HCT116 (cell line): ENCODE measurements at regions not wholly inside any gene's neighbourhood (a gene's known extent, or its start where the extent isn't known, plus 50 kb on each side); places are given as distances from the start of the nearest gene placed in this dataset.

Source experiments
- ATAC-seq: fragments of 200-7000 bp; cut with Tn5 transposase; 2 replicates; pipeline ENCODE4 v1.9.1; 2020; ENCODE audit warnings: mild to moderate bottlenecking, moderate library complexity
- BruUV-seq: library from RNA; stranded (reverse); fragments of 400-500 nt; replicated peaks from 2 replicates; lab custom pipeline; 2021; lab: Mats Ljungman, UMichigan
- CTCF ChIA-PET: fragments of 300-600 bp; sonication (Branson Sonifier 250); formaldehyde crosslinking; loops from one replicate; lab custom pipeline; 2021; ENCODE audit warnings: antibody characterized with exemption; lab: Charles Lee
- POLR2A ChIA-PET: fragments of 300-600, 350-600 bp; sonication (Branson Sonifier 250); formaldehyde crosslinking; loops from one replicate; lab custom pipeline; 2021; ENCODE audit warnings: antibody characterized with exemption; lab: Charles Lee
- RAD21 ChIA-PET, 2 experiments: fragments of 300-600 bp; sonication (Branson Sonifier 250); formaldehyde crosslinking; loops; one replicate each; lab custom pipeline; 2023; ENCODE audit warnings: low total read pairs in 2 of 2; ENCODE audit not compliant: uncharacterized antibody in 2 of 2, unreplicated experiment in 2 of 2, low non-redundant PET in 1 of 2; lab: Charles Lee
- DNase-seq: peaks from one replicate; pipeline ENCODE4 v3.0.0-alpha.2; 2010; ENCODE audit warnings: low read depth, low spot score
- H2AFZ ChIP-seq: fragments of 200-600 bp; shearing (Covaris generic), sonication (generic); 2 replicates; pipeline ENCODE4 v1.6.1; 2017; ENCODE audit warnings: low read depth, mixed run types, mixed read lengths, antibody characterized with exemption, low read length; ENCODE audit not compliant: poor library complexity, severe bottlenecking
- H3K27ac ChIP-seq: 2 replicates; pipeline ENCODE4 v1.5.1; 2012; ENCODE audit warnings: low read depth, low read length
- H3K27me3 ChIP-seq: fragments of 200-600 bp; sonication (generic); 2 replicates; pipeline ENCODE4 v1.6.1; 2016; ENCODE audit warnings: mixed run types, low read length, mixed read lengths; ENCODE audit not compliant: insufficient read depth
- H3K36me3 ChIP-seq, 2 experiments: fragments of 200-500 bp in 1 of 2; fragments of 200-600 bp in 1 of 2; sonication (Bioruptor generic) in 1 of 2; sonication (generic) in 1 of 2; 2 replicates each; pipeline versions ENCODE4 v1.5.1 to v1.6.1; 2014 to 2016; ENCODE audit warnings: low read length in 2 of 2, inconsistent platforms in 1 of 2, mixed read lengths in 1 of 2, mixed run types in 1 of 2; ENCODE audit not compliant: insufficient read depth in 2 of 2, control insufficient read depth in 1 of 2
- H3K4me1 ChIP-seq, 2 experiments: fragments of 200-600 bp in 1 of 2; sonication (generic) in 1 of 2; 2 replicates each; pipeline versions ENCODE4 v1.5.1 to v1.6.1; 2012 to 2017; ENCODE audit warnings: low read length in 2 of 2, inconsistent platforms in 1 of 2, mild to moderate bottlenecking in 1 of 2, mixed read lengths in 1 of 2, mixed run types in 1 of 2, moderate library complexity in 1 of 2; ENCODE audit not compliant: insufficient read depth in 2 of 2, control insufficient read depth in 1 of 2
- H3K4me2 ChIP-seq: fragments of 200-600 bp; sonication (generic); 2 replicates; pipeline ENCODE4 v1.6.1; 2017; ENCODE audit warnings: mixed run types, low read length, mixed read lengths
- H3K4me3 ChIP-seq, 2 experiments: fragments of 200-600 bp in 1 of 2; sonication (generic) in 1 of 2; replicated peaks in 1 of 2; 2 replicates each; pipeline ENCODE4 v1.5.1; 2011 to 2016; ENCODE audit warnings: low read length in 2 of 2, control low read depth in 1 of 2, low read depth in 1 of 2, mild to moderate bottlenecking in 1 of 2, mixed read lengths in 1 of 2, mixed run types in 1 of 2
- H3K79me2 ChIP-seq: fragments of 200-600 bp; sonication (generic); 2 replicates; pipeline ENCODE4 v1.6.1; 2017; ENCODE audit warnings: mild to moderate bottlenecking, mixed run types, low read length, moderate library complexity, mixed read lengths; ENCODE audit not compliant: insufficient read depth
- H3K9ac ChIP-seq: fragments of 200-600 bp; sonication (generic); 2 replicates; pipeline ENCODE4 v1.6.1; 2016; ENCODE audit warnings: low read length, mixed read lengths
- H3K9me2 ChIP-seq: fragments of 200-600 bp; sonication (generic), shearing (Covaris generic); 2 replicates; pipeline ENCODE4 v1.6.1; 2017; ENCODE audit warnings: mixed run types, mild to moderate bottlenecking, moderate library complexity; ENCODE audit not compliant: insufficient read depth
- H3K9me3 ChIP-seq, 2 experiments: fragments of 200-500 bp in 1 of 2; fragments of 200-600 bp in 1 of 2; sonication (Bioruptor generic) in 1 of 2; sonication (generic) in 1 of 2; 2 replicates each; pipeline ENCODE4 v1.6.1; 2014 to 2017; ENCODE audit warnings: low read length in 2 of 2, mixed read lengths in 2 of 2, inconsistent platforms in 1 of 2, low read depth in 1 of 2, mild to moderate bottlenecking in 1 of 2, mixed run types in 1 of 2, moderate library complexity in 1 of 2; ENCODE audit not compliant: control insufficient read depth in 1 of 2, insufficient read depth in 1 of 2
- H4K20me1 ChIP-seq: fragments of 200-600 bp; sonication (generic), shearing (Covaris generic); 2 replicates; pipeline ENCODE4 v1.6.1; 2017; ENCODE audit warnings: mixed run types, mild to moderate bottlenecking, moderate library complexity; ENCODE audit not compliant: insufficient read depth
- ATF3 ChIP-seq: IDR thresholded peaks from 2 replicates; pipeline ENCODE4 v1.6.1; 2012
- CBX3 ChIP-seq: IDR thresholded peaks from 2 replicates; pipeline ENCODE4 v1.6.1; 2012; ENCODE audit warnings: low read depth
- CTCF ChIP-seq, 3 experiments: fragments of 200-600 bp in 1 of 3; sonication (generic) in 1 of 3; IDR thresholded peaks in 2 of 3; conservative IDR thresholded peaks in 1 of 3; 2 replicates each; pipeline ENCODE4 v1.5.1; 2012 to 2017; ENCODE audit warnings: low read depth in 2 of 3, low read length in 2 of 3, antibody characterized with exemption in 1 of 3, borderline replicate concordance in 1 of 3, control low read depth in 1 of 3, mild to moderate bottlenecking in 1 of 3, mixed read lengths in 1 of 3, mixed run types in 1 of 3, moderate library complexity in 1 of 3; ENCODE audit not compliant: insufficient read depth in 1 of 3
- EGR1 ChIP-seq: IDR thresholded peaks from 2 replicates; pipeline ENCODE4 v1.6.1; 2012; ENCODE audit warnings: low read depth
- ELF1 ChIP-seq: IDR thresholded peaks from 2 replicates; pipeline ENCODE4 v1.6.1; 2012; ENCODE audit warnings: low read depth, borderline replicate concordance
- EZH2 ChIP-seq: fragments of 200-600 bp; sonication (generic); IDR thresholded peaks from 2 replicates; pipeline ENCODE4 v1.6.1; 2017; ENCODE audit warnings: antibody characterized with exemption, mixed run types
- EZH2phosphoT487 ChIP-seq: fragments of 200-600 bp; IDR thresholded peaks from 2 replicates; pipeline ENCODE4 v1.6.1; 2018; ENCODE audit warnings: antibody characterized with exemption, borderline replicate concordance
- FOSL1 ChIP-seq: IDR thresholded peaks from 2 replicates; pipeline ENCODE4 v1.6.1; 2012; ENCODE audit warnings: low read depth
- POLR2AphosphoS5 ChIP-seq: IDR thresholded peaks from 2 replicates; pipeline ENCODE4 v1.6.1; 2011; ENCODE audit warnings: mild to moderate bottlenecking, low read depth, low read length, moderate library complexity
- REST ChIP-seq: IDR thresholded peaks from 2 replicates; pipeline ENCODE4 v1.6.1; 2012; ENCODE audit warnings: low read depth
- SIN3A ChIP-seq: IDR thresholded peaks from 2 replicates; pipeline ENCODE4 v1.6.1; 2012; ENCODE audit warnings: low read depth
- SP1 ChIP-seq: IDR thresholded peaks from 2 replicates; pipeline ENCODE4 v1.6.1; 2012; ENCODE audit warnings: low read depth
- SRF ChIP-seq: IDR thresholded peaks from 2 replicates; pipeline ENCODE4 v1.6.1; 2012; ENCODE audit warnings: low read depth
- TCF7L2 ChIP-seq: IDR thresholded peaks from 2 replicates; pipeline ENCODE4 v1.7.0; 2011; ENCODE audit warnings: borderline replicate concordance, inconsistent platforms; ENCODE audit not compliant: insufficient read depth, insufficient read length; ENCODE audit errors: extremely low read depth
- YY1 ChIP-seq: IDR thresholded peaks from 2 replicates; pipeline ENCODE4 v1.6.1; 2011; ENCODE audit warnings: low read length, low read depth, moderate library complexity, mild to moderate bottlenecking; ENCODE audit not compliant: insufficient replicate concordance; ENCODE audit errors: extremely low read depth
- ZBTB33 ChIP-seq: IDR thresholded peaks from 2 replicates; pipeline ENCODE4 v1.6.1; 2011; ENCODE audit warnings: mild to moderate bottlenecking, low read length, moderate library complexity; ENCODE audit not compliant: insufficient replicate concordance; ENCODE audit errors: extremely low read depth
- intact Hi-C: fragments of 100-400 bp; cut with micrococcal nuclease; formaldehyde crosslinking; loops from 2 replicates; pipeline ENCODE4 v1.10.0; 2022

- TF ChIP-seq EZH2, result no peak
- TF ChIP-seq SIN3A, result no peak
- no peak for TF ChIP-seq FOSL1
- no peak for TF ChIP-seq ZBTB33
- TF ChIP-seq, all 23 proteins: peak for 0
Observed at GRCh38 chr5:101991486-101991885, 304.6 kb downstream of the SLCO4C1 start (continued).

- no peak for ATAC-seq
- RAD21 ChIA-PET, result no interaction called here
- no peak for TF ChIP-seq SIN3A
- no peak for TF ChIP-seq CTCF (IDR thresholded peaks at IDR 0.05 in 2 of 3, conservative IDR thresholded peaks at IDR 0.05 in 1 of 3; ENCODE audit: borderline replicate concordance in 1 of 3, insufficient read depth in 1 of 3, low read depth in 2 of 3, low read length in 2 of 3)
- no peak for TF ChIP-seq ATF3
- TF ChIP-seq SP1, result no peak
- TF ChIP-seq FOSL1, result no peak
- no peak for TF ChIP-seq EGR1
- no peak for TF ChIP-seq EZH2
- TF ChIP-seq CBX3, result no peak
- TF ChIP-seq ELF1, result no peak
- TF ChIP-seq YY1, result no peak
- no peak for TF ChIP-seq TCF7L2
- TF ChIP-seq REST, result no peak
- no peak for TF ChIP-seq SRF
- TF ChIP-seq POLR2AphosphoS5, result no peak
- TF ChIP-seq EZH2phosphoT487, result no peak
Observed at GRCh38 chr5:101989659-101990058, 306.4 kb downstream of the SLCO4C1 start.

More at GRCh38 chr5:101989659-101990058, 306.4 kb downstream of the SLCO4C1 start:
- Histone ChIP-seq H3K9me2 (no peaks in the 10 kb centered on the region), H4K20me1 (no peaks in the 10 kb centered on the region), H3K36me3 (no peaks in the 10 kb centered on the region), H3K4me3 (no peak overlapping the region), H3K9ac (no peak overlapping the region), H3K27ac (no peak overlapping the region), H3K4me2 (no peak overlapping the region), H3K4me1 (no peaks in the 10 kb centered on the region), H3K79me2 (no peaks in the 10 kb centered on the region), H3K27me3 (no peaks in the 10 kb centered on the region), H3K9me3 (no peaks in the 10 kb centered on the region), H2AFZ (no peak overlapping the region)
- CTCF ChIA-PET, result no interaction called here
- intact Hi-C loops, result no loop called here
- no peak for DNase-seq
- no TSS peak for BruUV-seq
- POLR2A ChIA-PET, result no interaction called here
